Stimulated activated naive CD8-positive, alpha-beta T cell treated with anti-CD3 and anti-CD28 coated beads, Interleukin-15, Interleukin-2, amounts not matched to agents 100 U/mL and 50 U/mL, for 24 hours (primary cell): ENCODE measurements at regions not wholly inside any gene's neighbourhood (a gene's known extent, or its start where the extent isn't known, plus 50 kb on each side); places are given as distances from the start of the nearest gene placed in this dataset.
"Not testable (repeated sequence)": the region's sequence is repeated elsewhere in the genome, so short reads cannot be mapped to it uniquely, and the experiment has no call there.

Source experiments
- ATAC-seq: fragments of 150-1000 bp; cut with Tn5 transposase; one replicate; pipeline ENCODE4 v1.10.0; 2021
- DNase-seq: peaks from one replicate; pipeline ENCODE4 v3.0.0; 2021

DNA sequence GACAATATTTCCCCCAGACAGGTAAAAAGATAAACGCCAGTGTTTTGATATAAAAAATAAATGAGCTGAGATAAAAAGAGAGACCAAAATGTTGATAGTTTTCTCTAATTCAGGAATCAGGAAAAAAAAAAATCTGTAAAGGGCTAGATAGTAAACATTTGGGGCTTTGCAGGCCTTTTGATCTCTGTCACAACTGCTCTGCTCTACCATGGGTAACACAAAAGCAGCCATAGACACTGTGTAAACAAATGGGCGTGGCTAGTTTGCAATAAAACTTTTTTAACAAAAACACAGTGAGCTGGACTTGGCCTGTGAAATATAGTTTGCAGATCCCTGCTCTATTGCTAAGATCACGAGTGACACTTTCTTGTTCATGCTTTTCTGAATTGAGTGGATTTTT lies 219.1 kb upstream of the STXBP5 start:
- ATAC-seq, result no peak
- DNase-seq, result no peak

DNA sequence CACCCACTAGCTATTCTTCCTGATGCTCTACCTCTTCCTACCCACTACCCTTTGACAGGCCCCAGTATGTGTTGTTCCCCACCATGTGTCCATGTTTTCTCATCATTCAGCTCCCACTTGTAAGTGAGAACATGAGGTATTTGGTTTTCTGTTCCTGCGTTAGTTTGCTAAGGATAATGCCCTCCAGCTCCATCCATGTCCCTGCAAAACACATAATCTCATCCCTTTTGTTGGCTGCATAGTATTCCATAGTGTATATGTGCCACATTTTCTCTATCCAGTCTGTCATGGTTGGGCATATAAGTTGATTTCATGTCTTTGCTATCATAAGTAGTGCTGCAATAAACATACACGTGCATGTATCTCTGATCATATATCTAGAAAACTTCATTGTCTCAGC lies 218.3 kb upstream of the STXBP5 start:
- DNase-seq, result no peak
- ATAC-seq, result no peak

DNA sequence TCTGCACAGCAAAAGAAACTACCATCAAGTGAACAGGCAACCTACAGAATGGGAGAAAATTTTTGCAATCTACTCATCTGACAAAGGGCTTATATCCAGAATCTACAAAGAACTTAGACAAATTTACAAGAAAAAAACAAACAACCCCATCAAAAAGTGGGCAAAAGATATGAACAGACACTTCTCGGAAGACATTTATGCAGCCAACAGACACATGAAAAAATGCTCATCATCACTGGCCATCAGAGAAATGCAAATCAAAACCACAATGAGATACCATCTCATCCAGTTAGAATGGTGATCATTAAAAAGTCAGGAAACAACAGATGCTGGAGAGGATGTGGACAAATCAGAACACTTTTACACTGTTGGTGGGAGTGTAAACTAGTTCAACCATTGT lies 216.3 kb upstream of the STXBP5 start:
- ATAC-seq, DNase-seq: not testable (repeated sequence)

DNA sequence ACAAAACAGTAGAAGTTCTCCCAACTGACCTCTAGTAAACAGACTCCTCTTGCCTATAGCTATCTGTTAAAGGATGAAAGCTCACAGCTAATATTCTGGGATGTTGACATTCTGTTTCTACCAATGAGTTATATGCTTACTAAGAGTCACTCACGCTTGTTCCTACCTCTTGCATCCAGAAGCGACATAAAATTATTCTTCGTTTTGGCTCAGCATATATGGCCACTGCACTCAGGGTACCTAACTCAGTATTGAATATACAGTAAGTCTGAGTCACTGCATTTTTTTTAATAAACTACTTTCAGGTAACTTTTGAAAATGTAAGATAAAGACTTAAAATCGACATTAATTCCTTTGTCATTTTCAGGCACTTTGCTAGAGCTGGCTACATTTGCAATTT lies 214.4 kb upstream of the STXBP5 start:
- DNase-seq (no peak), ATAC-seq (no peak)

DNA sequence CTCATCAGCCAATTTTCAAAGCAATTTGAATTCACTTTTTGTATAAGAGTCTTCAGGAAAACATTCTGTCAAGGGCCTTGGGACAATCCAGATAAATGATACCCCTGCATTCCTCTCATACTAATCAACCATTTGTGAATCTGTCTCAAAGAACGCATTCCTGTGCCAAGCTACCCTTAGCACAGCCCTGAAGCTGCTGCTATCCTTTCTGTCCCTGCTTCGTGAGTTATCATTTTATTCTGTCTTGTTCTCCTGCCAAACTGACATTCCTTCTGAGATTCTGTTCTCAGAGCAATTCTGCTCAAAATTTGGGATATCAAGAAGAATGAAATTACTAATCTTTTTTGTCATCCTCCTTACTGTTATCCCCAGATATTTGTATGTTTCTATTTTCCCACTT lies 213.9 kb upstream of the STXBP5 start:
- DNase-seq, result no peak
- no peak for ATAC-seq

DNA sequence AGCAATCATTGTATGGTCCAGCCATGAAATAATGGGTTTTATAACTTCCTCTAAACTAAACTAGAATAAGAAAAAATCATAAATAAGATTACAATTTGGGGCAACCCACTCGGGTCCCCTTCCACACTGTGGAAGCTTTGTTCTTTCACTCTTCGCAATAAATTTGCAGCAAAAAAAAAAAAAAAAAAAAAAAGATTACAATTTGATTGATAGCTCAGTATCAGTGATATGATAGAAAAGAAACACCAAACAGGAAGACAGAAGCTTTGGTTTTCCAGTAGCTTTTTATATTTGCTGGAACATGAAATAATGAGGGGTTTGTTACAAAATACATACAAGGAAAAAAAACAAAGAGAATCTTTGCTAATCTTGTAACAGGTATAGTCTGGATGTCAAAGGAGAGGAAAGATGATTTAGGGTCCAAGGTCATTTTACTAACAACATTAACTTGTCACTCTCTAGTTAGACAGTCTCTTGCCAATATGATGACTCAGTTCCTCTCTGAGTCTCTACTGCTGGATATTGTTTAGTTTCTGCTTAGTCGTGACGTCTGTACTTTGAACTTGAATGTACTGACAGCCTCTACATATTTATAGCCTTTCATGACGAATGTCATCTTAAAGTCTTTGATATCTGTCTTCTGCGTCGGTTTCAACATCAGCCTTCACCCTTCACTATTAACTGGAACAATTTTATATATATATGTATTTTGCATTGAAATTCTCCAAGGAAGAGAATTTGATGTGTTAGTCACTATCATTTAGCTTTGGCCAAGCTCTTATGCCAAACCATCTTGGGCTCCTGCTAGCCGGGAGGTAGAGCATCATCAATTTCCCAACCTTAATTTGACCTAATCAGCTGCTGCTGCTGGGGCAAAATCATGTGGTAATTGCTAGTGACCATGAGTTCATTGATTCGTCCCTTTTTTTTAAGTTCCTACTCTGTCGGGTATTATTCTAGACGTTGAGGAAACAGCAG lies 213.1 kb upstream of the STXBP5 start:
- DNase-seq (no peak), ATAC-seq (no peak)

DNA sequence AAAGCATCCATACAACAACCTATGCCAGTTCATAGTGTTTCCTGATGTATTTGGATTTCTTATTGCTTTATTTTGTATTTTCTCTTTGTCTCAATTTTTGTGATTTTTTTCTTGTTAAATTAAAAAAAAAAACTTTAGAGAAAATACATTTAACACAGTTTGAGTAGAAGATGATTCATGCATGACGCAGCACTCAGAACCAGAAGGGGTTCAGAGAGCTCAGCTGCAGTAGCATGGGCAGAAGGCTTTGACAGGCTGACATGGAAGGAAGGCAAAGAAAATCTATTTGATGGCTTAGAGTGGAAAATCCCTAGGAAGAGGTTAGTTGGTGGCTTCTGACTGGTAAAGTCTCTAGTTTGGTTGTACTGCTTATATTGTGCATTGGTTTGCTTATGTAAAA lies 207.2 kb upstream of the STXBP5 start:
- ATAC-seq (no peak), DNase-seq (no peak)

DNA sequence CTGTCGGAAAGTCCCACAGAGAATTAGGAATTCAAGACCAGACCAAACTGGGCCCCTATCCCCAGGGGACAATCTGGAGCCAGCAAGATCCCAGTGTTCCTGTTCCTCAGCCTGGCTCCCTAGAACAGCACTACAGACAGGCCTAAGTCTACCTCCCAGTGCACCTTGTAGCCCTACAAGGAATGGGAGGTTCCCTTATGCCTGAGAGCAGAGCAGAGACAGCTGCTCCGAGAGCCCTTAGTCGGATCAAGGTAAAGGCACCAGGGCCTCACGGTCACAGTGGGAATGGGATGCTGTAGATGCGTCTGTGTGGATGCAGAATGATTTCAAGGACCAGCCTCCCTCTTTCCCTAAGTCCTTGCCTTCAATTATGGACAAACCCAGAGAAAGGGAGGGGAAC lies 204.5 kb upstream of the STXBP5 start:
- DNase-seq, result no peak

DNA sequence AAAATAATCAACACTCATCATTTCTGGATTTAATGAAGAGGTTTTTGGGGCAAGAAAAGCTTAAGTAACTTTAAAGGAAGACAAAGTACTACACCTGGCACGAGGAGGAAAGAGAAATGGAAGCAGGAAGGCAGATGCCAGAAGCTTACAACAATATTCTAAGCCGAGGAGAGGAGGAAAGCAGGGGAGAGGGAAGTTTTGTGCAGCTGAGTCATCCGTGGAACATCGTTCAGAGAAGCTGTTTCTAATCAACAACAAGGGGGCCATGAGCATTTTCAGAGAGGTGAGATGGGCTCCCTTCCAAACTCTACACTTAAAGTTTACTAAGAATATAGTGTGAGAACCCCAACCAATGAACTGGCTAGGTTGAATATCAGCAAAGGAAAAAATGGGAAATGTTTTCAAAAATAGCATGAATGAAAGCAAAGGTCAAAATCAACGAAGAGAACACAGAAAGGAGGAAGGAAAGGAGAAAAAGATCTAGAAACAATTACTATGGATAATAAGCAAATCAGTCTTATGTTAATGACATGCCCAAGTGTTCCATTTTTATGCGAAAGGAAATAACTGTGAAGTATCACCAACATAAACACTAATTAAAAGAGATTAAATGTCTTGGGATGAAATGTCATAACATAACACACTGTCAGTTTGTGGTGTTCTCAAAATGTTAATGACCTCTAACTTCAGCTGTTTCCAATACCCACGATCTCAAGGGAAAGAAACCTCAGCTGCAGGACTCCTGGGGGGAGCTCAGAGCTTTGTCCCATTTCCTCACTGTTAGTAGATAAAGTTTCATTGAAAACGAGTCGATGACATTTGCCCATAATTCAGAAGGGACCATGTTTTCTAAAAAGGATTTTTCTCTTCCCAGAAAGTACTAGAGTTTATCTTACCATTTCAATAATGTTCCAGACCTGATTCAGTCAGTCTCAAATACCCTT lies 203.4 kb upstream of the STXBP5 start:
- ATAC-seq (no peak), DNase-seq (no peak)

More for the DNA sequence above, 204.5 kb upstream of the STXBP5 start:
- ATAC-seq, result no peak

DNA sequence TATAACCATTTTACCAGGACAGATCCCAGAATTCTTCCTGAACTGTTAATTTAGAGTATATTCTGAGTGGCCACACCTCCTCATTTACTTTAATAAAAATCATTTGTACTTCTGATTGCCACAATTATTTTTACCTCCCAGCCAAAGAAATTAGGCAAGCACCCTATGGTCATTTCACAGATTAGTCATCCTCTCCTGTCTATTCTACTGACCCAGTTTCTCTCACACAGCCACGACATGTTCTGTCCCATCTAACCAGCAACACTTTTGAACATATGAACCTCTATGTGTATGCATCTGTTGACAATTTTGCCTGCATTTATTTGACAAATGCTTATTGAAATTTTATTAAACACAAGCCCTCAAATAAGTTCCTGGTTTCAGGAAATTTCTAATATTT lies 202.6 kb upstream of the STXBP5 start:
- no peak for ATAC-seq
- DNase-seq, result no peak

DNA sequence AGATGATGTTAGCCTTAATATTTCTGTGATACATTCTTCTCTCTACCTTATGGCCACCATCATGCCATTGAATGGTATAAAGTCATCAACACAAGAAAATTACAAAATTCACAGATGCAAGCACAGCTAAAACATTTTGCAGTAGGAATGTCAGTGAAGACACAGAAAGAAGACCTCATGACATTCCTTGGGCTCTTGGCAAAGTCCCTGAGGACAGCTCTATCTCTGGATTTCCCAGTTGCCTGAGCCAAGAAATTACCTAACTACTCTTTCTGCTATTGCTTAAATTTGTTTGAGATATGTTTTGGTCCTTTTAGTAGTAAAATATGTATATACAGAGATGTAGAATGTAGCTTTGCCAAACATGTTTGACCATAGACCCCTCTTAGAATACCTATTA lies 201.0 kb upstream of the STXBP5 start:
- DNase-seq (no peak), ATAC-seq (no peak)

DNA sequence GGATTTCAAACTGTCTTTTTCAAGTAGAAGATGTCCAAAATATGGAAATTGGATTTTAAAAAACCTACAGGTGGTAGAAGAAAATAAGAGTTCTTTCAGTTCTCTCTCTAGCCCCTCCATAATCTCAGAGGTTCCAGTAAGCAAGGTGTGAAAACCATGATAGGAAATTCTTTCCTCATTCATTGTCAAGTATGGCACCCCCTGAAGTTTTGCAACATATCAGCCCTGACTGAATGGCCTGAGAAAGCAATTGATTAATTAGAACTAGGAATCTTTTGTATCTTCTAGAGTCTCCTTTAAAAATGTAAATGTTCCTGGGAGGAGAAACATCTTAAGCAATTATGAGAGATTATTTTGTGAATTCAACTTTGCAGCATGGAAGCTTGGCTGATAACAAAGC lies 198.7 kb upstream of the STXBP5 start:
- ATAC-seq (no peak), DNase-seq (peak; percentile 10)

DNA sequence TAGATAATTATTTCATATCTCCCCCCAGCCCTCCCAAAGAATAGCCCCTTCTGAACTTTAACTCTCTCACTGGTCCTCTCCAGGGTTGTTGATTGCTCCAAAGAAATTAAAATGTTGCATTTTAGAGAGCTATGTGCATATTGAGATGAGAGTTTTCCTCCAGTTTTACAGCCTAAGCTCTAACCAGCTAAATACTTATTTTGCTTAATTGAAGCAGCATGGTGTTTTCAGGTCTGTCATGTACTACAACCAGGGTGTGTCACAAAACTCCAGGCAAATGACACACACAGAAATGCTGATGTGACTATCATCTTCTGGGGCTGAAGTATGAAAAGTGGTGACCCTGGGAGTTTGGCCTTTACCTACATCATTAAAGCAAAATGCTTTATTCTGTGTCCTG lies 196.8 kb upstream of the STXBP5 start:
- DNase-seq (no peak), ATAC-seq (no peak)

DNA sequence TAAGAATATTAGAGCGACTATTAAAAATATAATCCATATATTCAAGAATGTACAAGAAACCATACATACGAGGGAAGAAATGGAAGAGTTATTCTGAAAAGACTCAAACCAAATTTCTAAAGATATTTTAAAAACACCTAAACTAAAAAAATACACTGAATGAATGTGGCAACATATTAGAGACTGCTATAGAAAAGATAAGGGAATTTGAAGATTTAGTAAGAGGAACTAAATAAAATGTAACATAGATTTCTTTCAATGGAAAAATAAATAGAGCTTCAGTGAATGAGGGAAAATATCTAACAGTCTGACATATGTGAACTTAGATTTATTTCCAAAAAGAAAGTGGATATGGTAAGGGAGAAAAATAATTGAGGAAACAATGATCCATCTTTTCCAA lies 194.9 kb upstream of the STXBP5 start:
- no peak for ATAC-seq

DNA sequence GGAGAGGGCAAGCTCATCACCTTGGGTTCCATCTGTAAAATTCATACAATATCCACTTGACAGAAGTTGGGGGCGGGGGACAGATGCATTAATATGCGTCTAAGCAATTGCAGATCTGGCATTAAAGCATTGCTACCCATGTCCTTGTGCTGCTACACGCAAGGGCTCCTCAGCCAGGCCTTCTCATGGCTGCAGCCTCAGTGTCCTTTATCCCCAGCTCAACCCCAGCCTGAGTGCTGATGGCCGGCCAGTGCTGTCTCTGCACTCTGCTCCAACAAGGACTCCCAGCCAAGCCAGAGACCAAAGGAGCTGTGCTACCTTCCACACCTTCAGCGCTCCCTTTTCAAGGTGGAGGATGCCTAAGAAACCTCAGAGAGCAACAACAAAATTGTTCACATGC lies 188.5 kb upstream of the STXBP5 start:
- DNase-seq (no peak), ATAC-seq (no peak)

More for the DNA sequence above, 194.9 kb upstream of the STXBP5 start:
- DNase-seq, result no peak

DNA sequence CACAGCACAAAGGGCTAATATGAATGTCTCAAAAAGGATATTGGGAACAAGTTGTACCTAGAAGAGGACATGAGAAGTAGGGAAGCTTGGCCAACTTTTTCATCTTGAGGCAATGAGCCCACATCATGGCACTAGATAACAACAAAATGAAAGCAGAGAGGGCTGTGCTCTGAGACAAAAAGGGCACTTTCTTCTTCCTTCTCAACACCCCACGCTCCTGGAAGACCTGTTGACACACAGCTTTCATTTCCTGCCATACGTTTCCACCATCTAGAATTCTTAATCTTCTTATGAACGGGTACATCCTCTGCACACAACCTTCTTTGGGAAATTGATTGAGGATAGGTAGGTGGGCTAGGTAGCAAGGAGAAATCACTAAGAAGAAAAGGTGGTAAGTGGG lies 187.8 kb upstream of the STXBP5 start:
- peak; percentile 55 for ATAC-seq
- no peak for DNase-seq

DNA sequence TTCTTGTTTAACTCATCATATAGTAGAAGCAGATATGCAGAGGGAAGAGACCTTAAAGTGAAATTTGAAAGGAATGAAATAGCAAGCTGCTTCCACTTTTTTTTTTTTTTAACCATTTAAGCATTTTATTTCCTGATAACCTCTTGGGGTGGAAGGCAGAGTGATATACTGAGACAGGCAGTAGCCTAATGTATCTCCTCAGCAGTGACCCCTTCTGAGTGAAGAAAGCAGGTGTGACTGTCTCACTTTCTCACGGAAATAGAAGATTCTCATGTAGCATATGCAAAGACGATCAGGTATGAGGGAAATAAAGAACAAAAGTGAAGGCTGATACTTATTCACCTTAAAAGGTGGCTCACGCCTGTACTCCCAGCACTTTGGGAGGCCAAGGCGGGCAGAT lies 187.1 kb upstream of the STXBP5 start:
- no peak for DNase-seq
- no peak for ATAC-seq

DNA sequence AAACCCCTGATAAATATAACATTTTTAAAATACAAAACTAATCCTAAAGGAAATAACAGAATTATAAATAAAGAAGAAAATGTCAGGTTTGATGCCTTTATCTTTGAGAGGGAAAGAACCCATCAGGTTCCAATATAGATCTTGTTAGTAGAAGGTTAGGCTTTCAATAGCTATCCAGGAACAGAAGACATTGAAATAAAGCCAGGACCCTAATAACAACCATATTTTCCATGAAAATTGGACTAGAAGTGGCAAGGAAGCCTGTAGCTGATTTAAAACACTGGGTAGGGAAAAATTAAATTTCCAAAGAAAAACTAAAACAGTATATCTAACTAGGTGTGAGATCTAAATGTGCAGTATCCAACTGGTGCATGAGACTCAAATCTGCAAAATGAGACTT lies 185.2 kb upstream of the STXBP5 start:
- DNase-seq, result no peak
- no peak for ATAC-seq

DNA sequence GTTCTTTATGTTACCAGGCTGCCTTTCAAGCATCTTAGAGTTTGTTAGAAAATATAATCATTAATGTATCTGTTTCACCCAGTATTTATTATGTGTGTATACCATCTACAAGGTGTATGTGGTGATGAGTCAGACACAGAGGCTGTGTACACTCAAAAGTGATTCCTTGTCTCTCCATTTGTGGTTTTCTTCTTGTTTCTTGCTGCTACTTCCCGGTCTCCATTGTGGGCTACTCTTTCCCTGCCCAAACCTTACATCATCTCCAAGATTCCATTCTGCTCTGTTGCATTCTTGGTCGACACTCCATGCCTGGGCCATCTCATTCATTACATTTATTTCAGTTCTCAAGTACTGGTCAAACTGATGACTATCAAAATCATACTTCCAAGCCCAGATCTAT lies 182.2 kb upstream of the STXBP5 start:
- ATAC-seq, result no peak

DNA sequence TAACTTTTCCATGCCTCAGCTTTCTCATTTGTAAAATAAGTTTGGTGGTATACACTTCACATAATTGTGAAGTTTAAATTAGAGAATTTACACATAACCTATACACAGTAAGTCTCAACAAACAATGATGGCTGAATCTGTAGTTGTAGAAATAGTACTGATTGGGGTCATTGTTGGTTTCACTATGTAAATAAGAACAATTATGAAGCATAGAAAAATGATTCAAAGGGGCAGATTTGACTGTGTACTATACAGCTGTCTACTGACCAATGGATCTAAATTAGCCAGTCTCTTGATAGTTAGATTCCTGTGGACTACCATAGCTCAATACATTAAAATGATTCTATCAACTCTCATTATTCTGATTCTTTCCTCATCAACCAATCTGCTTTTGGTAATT lies 181.1 kb upstream of the STXBP5 start:
- ATAC-seq (no peak), DNase-seq (no peak)

More for the DNA sequence above, 182.2 kb upstream of the STXBP5 start:
- DNase-seq, result no peak

DNA sequence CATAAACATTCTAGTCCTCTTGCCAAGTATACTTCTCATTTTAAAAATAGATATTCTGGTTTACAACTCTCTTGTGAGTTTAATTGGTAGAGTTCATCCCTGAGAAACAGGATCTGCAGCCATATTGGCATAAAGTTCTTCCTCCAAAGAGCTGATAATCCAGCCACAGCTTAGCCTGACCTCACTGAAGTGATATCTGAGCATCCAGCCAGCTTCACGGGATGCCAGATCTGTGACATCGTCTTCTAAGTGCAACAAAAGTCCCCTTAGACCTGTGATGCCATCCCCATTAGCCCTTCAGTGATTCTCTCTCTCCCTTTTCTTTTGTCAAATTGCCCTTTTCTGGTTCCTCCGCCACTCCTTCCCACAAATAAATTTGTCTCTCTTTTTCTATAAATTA lies 180.6 kb upstream of the STXBP5 start:
- DNase-seq, result no peak

DNA sequence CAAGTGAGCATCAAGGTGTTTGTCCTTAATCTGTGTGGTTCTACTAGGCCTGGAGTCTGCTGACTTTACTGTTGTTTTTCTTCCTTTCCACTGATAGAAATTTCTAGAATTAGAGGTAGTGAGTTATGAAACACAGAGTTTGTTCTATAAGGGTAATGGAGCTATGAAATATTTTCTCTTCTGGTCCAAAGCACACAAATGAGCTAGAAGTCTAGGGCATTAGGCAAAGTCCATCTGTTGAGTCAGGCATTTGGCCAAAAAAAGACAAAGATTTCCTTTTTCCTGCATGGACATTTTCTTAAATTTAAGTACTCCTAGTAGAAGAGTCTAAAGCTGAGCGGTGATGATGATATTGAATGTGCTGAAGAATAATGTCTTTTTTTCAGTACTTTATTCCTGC lies 174.3 kb upstream of the STXBP5 start:
- DNase-seq (no peak), ATAC-seq (no peak)

More for the DNA sequence above, 180.6 kb upstream of the STXBP5 start:
- ATAC-seq, result no peak

DNA sequence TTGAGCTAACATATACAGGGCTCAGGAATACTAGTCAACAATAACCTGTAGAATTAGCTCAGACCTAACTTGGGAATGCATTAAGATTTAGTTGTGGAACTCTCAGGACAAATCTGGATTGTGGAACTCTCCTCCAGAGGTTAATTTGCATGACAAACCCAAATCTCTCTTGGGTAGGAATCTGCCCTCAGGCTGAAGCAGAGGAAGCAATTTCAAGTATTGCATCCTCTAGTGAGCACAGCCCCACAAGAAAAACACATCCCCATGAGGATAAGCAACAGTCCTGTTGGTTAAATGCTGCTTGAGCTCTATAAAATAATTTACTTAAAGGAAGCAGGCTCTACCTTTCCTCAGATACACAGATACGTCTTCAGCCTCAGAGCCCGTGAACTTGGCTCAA lies 170.9 kb upstream of the STXBP5 start:
- ATAC-seq, result no peak

More for the DNA sequence above, 170.9 kb upstream of the STXBP5 start:
- no peak for DNase-seq
